AG09319 (cell line): ENCODE measurements at regions not wholly inside any gene's neighbourhood (a gene's known extent, or its start where the extent isn't known, plus 50 kb on each side); places are given as distances from the start of the nearest gene placed in this dataset.

ENCODE experiments used
- DNase-seq: peaks from one replicate; pipeline ENCODE4 v3.0.0-alpha.2; 2010; ENCODE audit warnings: low read depth; ENCODE audit errors: extremely low read depth
- CTCF ChIP-seq: IDR thresholded peaks from 2 replicates; pipeline ENCODE4 v1.5.1; 2011; ENCODE audit warnings: low read depth, mild to moderate bottlenecking, inconsistent platforms, low read length, moderate library complexity

- TF ChIP-seq CTCF, result no peak
- no peak for DNase-seq
Observed at GRCh38 chr13:34335014-34336007, 517.4 kb downstream of the RFC3 start.

DNA sequence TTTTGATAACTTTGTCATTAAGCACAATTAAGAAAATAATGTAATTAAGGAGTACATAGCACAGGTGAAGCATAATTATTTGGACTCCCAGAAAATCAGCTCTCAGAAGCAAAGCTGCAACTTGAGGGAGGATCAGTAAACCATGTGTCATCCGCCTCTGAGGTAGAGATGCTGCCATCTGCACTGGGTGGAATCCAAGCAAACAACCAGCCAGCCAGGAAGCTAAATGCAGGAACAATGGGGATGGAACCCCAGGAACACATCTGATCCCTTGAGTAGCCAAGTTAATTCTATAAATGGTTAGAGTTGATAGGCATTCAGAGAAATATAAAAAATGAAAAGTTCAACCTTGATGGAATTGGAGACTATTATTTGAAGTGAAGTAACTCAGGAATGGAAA is 520.2 kb downstream of the RFC3 start:
- no peak for DNase-seq
- no peak for TF ChIP-seq CTCF

DNA sequence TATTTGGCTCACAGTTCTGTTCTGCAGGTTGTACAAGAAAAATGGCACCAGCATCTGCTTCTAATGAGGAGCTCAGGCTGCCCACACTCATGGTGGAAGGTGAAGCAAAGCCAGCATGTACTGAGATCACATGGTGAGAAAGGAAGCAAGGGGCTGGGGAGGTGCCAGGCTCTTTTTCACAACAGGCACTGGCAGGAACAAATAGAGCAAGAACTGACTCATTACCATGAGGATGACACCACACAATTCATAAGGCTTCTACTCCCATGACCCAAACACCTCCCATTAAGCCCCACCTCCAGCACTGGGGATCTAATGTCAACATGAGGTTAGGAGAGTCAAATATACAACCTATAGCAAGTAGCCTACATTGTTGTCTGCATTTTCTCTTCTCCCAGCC is 522.6 kb downstream of the RFC3 start:
- DNase-seq, result no peak
- TF ChIP-seq CTCF, result no peak

DNA sequence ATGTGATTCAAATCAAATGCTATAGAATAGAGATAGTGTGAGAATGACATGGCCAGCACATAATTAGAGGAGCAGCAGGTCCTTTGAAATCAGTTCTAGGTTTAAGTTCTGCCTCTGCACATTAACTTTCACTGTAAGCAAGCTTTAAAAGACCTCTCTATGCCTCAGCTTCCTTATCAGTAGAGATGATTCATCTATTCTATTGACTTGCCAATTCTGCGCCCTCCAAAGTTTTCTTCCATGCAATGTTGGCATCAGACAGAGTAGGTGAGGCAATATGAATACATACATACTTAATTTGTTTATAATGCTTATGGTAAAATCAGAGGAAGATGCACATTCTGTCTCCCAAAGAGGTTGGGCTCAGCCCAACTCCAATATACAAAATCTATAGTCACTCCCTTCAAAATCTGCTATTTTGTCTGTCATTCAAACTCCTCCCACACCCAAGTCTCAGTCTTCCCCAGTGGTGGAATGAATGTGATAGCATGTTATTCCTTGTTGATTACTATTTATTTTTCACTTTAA is 525.5 kb downstream of the RFC3 start:
- TF ChIP-seq CTCF, result no peak
- no peak for DNase-seq

- DNase-seq, result no peak
- TF ChIP-seq CTCF, result no peak
Observed at GRCh38 chr13:34344816-34345215, 526.9 kb downstream of the RFC3 start.

GRCh38 chr13:34345258-34345965 is 527.5 kb downstream of the RFC3 start:
- DNase-seq, result no peak
- no peak for TF ChIP-seq CTCF

DNA sequence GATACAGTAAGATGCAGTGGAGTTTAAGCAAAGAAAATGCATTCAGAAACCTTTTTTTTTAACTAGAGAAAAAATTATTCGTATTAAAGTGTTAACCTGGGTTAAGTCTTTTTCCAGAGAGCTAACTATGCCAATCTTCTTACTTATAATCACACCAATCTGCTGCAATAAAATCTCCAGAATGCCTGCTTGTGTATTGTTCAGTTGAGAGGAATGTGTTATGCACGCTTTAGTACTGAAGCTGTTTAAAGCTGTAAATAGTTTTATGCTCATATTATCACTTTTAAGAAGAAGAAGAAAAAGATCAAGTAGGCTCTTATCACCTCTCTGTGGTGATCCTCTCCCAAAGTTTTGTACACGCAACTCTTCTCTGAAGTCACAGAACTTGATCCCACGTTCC is 528.7 kb downstream of the RFC3 start:
- no peak for DNase-seq
- TF ChIP-seq CTCF, result no peak
